ENCODE measurements at regions not wholly inside any gene's neighbourhood (a gene's known extent, or its start where the extent isn't known, plus 50 kb on each side); places are given as distances from the start of the nearest gene placed in this dataset.

GRCh38 chr4:64870558-64870957 lies 461.3 kb upstream of the TECRL start (continued):
- TF ChIP-seq EZH2 (IDR thresholded peaks at IDR 0.05) (no peak), ZFX (IDR thresholded peaks at IDR 0.05) (no peak), MAX (IDR thresholded peaks at IDR 0.05) (no peak), SRF (IDR thresholded peaks at IDR 0.05; ENCODE audit: low read depth) (no peak), ZNF274 (IDR thresholded peaks at IDR 0.05; ENCODE audit: low read depth, low read length) (no peak), SP1 (IDR thresholded peaks at IDR 0.05; ENCODE audit: low read depth) (no peak), ATF3 (IDR thresholded peaks at IDR 0.05) (no peak), YY1 (IDR thresholded peaks at IDR 0.05; ENCODE audit: extremely low read depth, insufficient replicate concordance, low read depth, low read length) (no peak), FOSL1 (IDR thresholded peaks at IDR 0.05; ENCODE audit: low read depth) (no peak)

- ChIA-PET CTCF (no interaction called here), POLR2A (no interaction called here), RAD21 (ENCODE audit: low non-redundant PET in 1 of 2, low total read pairs in 2 of 2, uncharacterized antibody in 2 of 2, unreplicated experiment in 2 of 2) (no interaction called here)
- Histone ChIP-seq H3K79me2 (ENCODE audit: insufficient read depth, low read length) (no peaks in the 10 kb centered on the region), H3K9me2 (ENCODE audit: insufficient read depth) (no peaks in the 10 kb centered on the region), H3K4me3 (replicated peaks in 1 of 2; ENCODE audit: low read depth in 1 of 2, low read length in 2 of 2) (no peak overlapping the region), H2AFZ (ENCODE audit: low read depth, low read length, poor library complexity, severe bottlenecking) (no peak overlapping the region), H3K27me3 (ENCODE audit: insufficient read depth, low read length) (no peaks in the 10 kb centered on the region), H4K20me1 (ENCODE audit: insufficient read depth) (no peaks in the 10 kb centered on the region), H3K36me3 (ENCODE audit: control insufficient read depth in 1 of 2, insufficient read depth in 2 of 2, low read length in 2 of 2) (no peaks in the 10 kb centered on the region), H3K4me2 (ENCODE audit: low read length) (no peak overlapping the region), H3K4me1 (ENCODE audit: control insufficient read depth in 1 of 2, insufficient read depth in 2 of 2, low read length in 2 of 2) (no peaks in the 10 kb centered on the region), H3K27ac (ENCODE audit: low read depth, low read length) (no peak overlapping the region), H3K9me3 (ENCODE audit: control insufficient read depth in 1 of 2, insufficient read depth in 1 of 2, low read depth in 1 of 2, low read length in 2 of 2) (no peaks in the 10 kb centered on the region; a peak in 1 of 4 replicates), H3K9ac (ENCODE audit: low read length) (no peak overlapping the region)
- DNase-seq (ENCODE audit: low read depth, low spot score), result no peak
- ATAC-seq, result no peak
- intact Hi-C loops (cut with micrococcal nuclease), result no loop called here
- TF ChIP-seq TCF7L2 (IDR thresholded peaks at IDR 0.05; ENCODE audit: borderline replicate concordance, extremely low read depth, insufficient read depth, insufficient read length), result no peak
- no peak for TF ChIP-seq POLR2A (IDR thresholded peaks at IDR 0.05; ENCODE audit: borderline replicate concordance, extremely low read depth, insufficient read depth, insufficient read length)
- no peak for TF ChIP-seq SRF (IDR thresholded peaks at IDR 0.05; ENCODE audit: low read depth)
- TF ChIP-seq EZH2phosphoT487 (IDR thresholded peaks at IDR 0.05; ENCODE audit: borderline replicate concordance), result no peak
- TF ChIP-seq FOSL1 (IDR thresholded peaks at IDR 0.05; ENCODE audit: low read depth), result no peak
- TF ChIP-seq, protein P1, sequence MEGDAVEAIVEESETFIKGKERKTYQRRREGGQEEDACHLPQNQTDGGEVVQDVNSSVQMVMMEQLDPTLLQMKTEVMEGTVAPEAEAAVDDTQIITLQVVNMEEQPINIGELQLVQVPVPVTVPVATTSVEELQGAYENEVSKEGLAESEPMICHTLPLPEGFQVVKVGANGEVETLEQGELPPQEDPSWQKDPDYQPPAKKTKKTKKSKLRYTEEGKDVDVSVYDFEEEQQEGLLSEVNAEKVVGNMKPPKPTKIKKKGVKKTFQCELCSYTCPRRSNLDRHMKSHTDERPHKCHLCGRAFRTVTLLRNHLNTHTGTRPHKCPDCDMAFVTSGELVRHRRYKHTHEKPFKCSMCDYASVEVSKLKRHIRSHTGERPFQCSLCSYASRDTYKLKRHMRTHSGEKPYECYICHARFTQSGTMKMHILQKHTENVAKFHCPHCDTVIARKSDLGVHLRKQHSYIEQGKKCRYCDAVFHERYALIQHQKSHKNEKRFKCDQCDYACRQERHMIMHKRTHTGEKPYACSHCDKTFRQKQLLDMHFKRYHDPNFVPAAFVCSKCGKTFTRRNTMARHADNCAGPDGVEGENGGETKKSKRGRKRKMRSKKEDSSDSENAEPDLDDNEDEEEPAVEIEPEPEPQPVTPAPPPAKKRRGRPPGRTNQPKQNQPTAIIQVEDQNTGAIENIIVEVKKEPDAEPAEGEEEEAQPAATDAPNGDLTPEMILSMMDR (IDR thresholded peaks at IDR 0.05 in 2 of 3, conservative IDR thresholded peaks at IDR 0.05 in 1 of 3; ENCODE audit: borderline replicate concordance in 1 of 3, insufficient read depth in 1 of 3, low read depth in 2 of 3, low read length in 2 of 3), result no peak
- no peak for TF ChIP-seq ELF1 (IDR thresholded peaks at IDR 0.05; ENCODE audit: borderline replicate concordance, low read depth)
- no peak for TF ChIP-seq ZBTB33 (IDR thresholded peaks at IDR 0.05; ENCODE audit: extremely low read depth, insufficient replicate concordance, low read length)
- no peak for TF ChIP-seq ZNF274 (IDR thresholded peaks at IDR 0.05; ENCODE audit: low read depth, low read length)
- TF ChIP-seq EZH2 (IDR thresholded peaks at IDR 0.05), result no peak
- no peak for TF ChIP-seq CBX3 (IDR thresholded peaks at IDR 0.05; ENCODE audit: low read depth)
- no peak for TF ChIP-seq SP1 (IDR thresholded peaks at IDR 0.05; ENCODE audit: low read depth)
- no peak for TF ChIP-seq SIN3A (IDR thresholded peaks at IDR 0.05; ENCODE audit: low read depth)
- BruUV-seq (replicated peaks), result no TSS peak
These were observed 448.6 kb upstream of the TECRL start for GRCh38 chr4:64857815-64858214.

All from HCT116 (cell line).